ENCODE measurements at regions not wholly inside any gene's neighbourhood (a gene's known extent, or its start where the extent isn't known, plus 50 kb on each side); places are given as distances from the start of the nearest gene placed in this dataset.

DNA sequence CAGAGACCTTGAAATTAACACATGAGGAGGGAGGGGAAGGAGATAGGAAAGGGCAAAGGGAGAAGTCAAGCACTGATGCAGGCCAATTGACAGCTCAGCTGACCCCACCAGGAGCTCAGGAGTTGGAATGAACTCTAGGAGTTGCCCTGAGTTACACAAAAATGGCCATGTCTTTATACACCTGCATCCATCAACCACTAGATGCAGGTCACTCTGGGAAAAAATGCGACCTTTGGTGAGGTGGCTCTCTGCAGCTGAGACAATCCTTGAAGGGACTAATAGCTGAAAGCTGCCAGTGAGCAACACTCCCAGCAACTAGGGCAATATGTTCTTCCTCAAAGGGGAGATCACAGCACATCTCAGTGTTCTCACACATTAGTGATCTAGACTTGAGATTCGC lies 222.8 kb downstream of the RBM26 start:
- ChIA-PET POLR2A (no interaction called here), CTCF (ENCODE audit: low intra/inter-chr PET ratio, low total read pairs) (no interaction called here)
- in situ Hi-C loops (cut with HindIII; ENCODE audit: extremely low pct_ligation_motif_present, low pct_unique_long_range_greater_than_20kb) (no loop called here), intact Hi-C loops (cut with micrococcal nuclease; ENCODE audit: unreplicated experiment) (no loop called here)
- no peak overlapping the region for H2AFZ ChIP-seq (ENCODE audit: low read length)
- DNase-seq (ENCODE audit: low spot score) (no peak), FAIRE-seq (no peak), ATAC-seq (no peak)
- no peaks in the 10 kb centered on the region for H3K79me2 ChIP-seq (ENCODE audit: insufficient read depth, low read length)
- H3K9ac ChIP-seq (ENCODE audit: insufficient read depth, low read depth, low read length): no peak overlapping the region
- H3K36me3 ChIP-seq (replicated peaks in 1 of 2; ENCODE audit: control insufficient read depth in 1 of 2, insufficient read depth in 2 of 2, low read length in 2 of 2): no peaks in the 10 kb centered on the region
- no peaks in the 10 kb centered on the region for H3K27me3 ChIP-seq (ENCODE audit: control insufficient read depth in 1 of 2, insufficient read depth in 2 of 2, low read length in 2 of 2)
- H4K20me1 ChIP-seq (ENCODE audit: insufficient read depth, low read length): no peaks in the 10 kb centered on the region
- H3K4me1 ChIP-seq (ENCODE audit: insufficient read depth, low read length): peaks cover 20% of the 10 kb centered on the region
- no peak overlapping the region for H3K4me3 ChIP-seq (replicated peaks in 1 of 3; ENCODE audit: insufficient read depth in 1 of 3, low read depth in 2 of 3, low read length in 3 of 3)
- WGBS (ENCODE audit: low lambda C conversion rate): 96% methylated on average over 2 of the region's 2 CpGs
- no TSS peak for BruUV-seq (replicated peaks)
- no peak overlapping the region for H3K4me2 ChIP-seq (ENCODE audit: low read depth, low read length)
- no peaks in the 10 kb centered on the region for H3K9me3 ChIP-seq (ENCODE audit: low read length)
- H3K27ac ChIP-seq (ENCODE audit: extremely low read length, insufficient read depth, low read length): no peak overlapping the region
- TF ChIP-seq ARHGAP35 (CRISPR knock-in tag; IDR thresholded peaks at IDR 0.05; ENCODE audit: borderline replicate concordance): no peak
- TF ChIP-seq, protein P1, sequence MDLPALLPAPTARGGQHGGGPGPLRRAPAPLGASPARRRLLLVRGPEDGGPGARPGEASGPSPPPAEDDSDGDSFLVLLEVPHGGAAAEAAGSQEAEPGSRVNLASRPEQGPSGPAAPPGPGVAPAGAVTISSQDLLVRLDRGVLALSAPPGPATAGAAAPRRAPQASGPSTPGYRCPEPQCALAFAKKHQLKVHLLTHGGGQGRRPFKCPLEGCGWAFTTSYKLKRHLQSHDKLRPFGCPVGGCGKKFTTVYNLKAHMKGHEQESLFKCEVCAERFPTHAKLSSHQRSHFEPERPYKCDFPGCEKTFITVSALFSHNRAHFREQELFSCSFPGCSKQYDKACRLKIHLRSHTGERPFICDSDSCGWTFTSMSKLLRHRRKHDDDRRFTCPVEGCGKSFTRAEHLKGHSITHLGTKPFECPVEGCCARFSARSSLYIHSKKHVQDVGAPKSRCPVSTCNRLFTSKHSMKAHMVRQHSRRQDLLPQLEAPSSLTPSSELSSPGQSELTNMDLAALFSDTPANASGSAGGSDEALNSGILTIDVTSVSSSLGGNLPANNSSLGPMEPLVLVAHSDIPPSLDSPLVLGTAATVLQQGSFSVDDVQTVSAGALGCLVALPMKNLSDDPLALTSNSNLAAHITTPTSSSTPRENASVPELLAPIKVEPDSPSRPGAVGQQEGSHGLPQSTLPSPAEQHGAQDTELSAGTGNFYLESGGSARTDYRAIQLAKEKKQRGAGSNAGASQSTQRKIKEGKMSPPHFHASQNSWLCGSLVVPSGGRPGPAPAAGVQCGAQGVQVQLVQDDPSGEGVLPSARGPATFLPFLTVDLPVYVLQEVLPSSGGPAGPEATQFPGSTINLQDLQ (CRISPR knock-in tag; IDR thresholded peaks at IDR 0.05): no peak
- TF ChIP-seq ZSCAN5A (CRISPR knock-in tag; IDR thresholded peaks at IDR 0.05; ENCODE audit: borderline replicate concordance): no peak
- no peak for TF ChIP-seq GZF1 (CRISPR knock-in tag; IDR thresholded peaks at IDR 0.05)
- TF ChIP-seq ZNF263 (CRISPR knock-in tag; IDR thresholded peaks at IDR 0.05): no peak
- TF ChIP-seq, protein P2, sequence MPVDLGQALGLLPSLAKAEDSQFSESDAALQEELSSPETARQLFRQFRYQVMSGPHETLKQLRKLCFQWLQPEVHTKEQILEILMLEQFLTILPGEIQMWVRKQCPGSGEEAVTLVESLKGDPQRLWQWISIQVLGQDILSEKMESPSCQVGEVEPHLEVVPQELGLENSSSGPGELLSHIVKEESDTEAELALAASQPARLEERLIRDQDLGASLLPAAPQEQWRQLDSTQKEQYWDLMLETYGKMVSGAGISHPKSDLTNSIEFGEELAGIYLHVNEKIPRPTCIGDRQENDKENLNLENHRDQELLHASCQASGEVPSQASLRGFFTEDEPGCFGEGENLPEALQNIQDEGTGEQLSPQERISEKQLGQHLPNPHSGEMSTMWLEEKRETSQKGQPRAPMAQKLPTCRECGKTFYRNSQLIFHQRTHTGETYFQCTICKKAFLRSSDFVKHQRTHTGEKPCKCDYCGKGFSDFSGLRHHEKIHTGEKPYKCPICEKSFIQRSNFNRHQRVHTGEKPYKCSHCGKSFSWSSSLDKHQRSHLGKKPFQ (CRISPR knock-in tag; IDR thresholded peaks at IDR 0.05; ENCODE audit: insufficient replicate concordance): no peak
- TF ChIP-seq ZNF672 (CRISPR knock-in tag; IDR thresholded peaks at IDR 0.05): no peak
- no peak for TF ChIP-seq ZNF660 (CRISPR knock-in tag; IDR thresholded peaks at IDR 0.05; ENCODE audit: borderline replicate concordance, low read depth)
- TF ChIP-seq ZFP82 (CRISPR knock-in tag; IDR thresholded peaks at IDR 0.05; ENCODE audit: borderline replicate concordance): no peak
- no peak for TF ChIP-seq YEATS4 (CRISPR knock-in tag; IDR thresholded peaks at IDR 0.05; ENCODE audit: borderline replicate concordance)
- no peak for TF ChIP-seq ZBTB10 (CRISPR knock-in tag; IDR thresholded peaks at IDR 0.05; ENCODE audit: borderline replicate concordance)
- TF ChIP-seq ZNF780A (CRISPR knock-in tag; IDR thresholded peaks at IDR 0.05): no peak
- TF ChIP-seq SATB2 (CRISPR knock-in tag; IDR thresholded peaks at IDR 0.05): no peak
- TF ChIP-seq, protein P3, sequence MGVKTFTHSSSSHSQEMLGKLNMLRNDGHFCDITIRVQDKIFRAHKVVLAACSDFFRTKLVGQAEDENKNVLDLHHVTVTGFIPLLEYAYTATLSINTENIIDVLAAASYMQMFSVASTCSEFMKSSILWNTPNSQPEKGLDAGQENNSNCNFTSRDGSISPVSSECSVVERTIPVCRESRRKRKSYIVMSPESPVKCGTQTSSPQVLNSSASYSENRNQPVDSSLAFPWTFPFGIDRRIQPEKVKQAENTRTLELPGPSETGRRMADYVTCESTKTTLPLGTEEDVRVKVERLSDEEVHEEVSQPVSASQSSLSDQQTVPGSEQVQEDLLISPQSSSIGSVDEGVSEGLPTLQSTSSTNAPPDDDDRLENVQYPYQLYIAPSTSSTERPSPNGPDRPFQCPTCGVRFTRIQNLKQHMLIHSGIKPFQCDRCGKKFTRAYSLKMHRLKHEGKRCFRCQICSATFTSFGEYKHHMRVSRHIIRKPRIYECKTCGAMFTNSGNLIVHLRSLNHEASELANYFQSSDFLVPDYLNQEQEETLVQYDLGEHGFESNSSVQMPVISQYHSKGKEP (CRISPR knock-in tag; IDR thresholded peaks at IDR 0.05): no peak
